Activated gamma-delta T cell treated with Interleukin-2 at 50 U/mL for 16 hours (primary cell): ENCODE measurements at regions not wholly inside any gene's neighbourhood (a gene's known extent, or its start where the extent isn't known, plus 50 kb on each side); places are given as distances from the start of the nearest gene placed in this dataset.
"Not testable (repeated sequence)": the region's sequence is repeated elsewhere in the genome, so short reads cannot be mapped to it uniquely, and the experiment has no call there.

Source experiments
- DNase-seq: peaks from one replicate; pipeline ENCODE4 v3.0.0-alpha.2; 2020

- no peak for DNase-seq
Observed at GRCh38 chr11:69887330-69887729, 68.1 kb upstream of the FGF3 start.

DNA sequence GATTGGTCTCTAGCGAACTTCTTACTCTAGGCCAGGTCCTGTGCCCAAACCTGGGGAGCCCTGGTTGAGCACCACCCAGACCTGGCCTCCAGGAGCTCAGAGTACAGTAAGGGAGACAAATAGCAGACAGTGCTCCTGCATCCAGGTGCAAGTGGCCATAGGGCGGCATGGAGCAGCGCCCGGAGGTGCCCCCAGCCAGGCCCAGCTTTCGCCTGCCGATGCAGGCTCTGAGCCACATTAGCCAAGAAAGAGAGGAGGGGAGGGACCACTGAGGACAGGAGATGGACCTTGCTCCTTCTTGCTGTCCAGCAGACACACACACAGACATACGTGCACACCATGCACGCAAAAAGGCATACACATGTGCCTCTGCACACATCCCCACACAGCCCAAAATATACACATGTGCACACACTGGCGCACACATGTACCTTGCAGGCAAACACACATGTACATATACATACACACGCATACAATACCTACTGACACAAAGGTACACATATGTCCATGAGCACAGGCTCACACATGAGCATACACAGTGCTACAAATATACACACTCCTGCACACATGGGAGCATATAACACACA, 68.7 kb upstream of the FGF3 start:
- DNase-seq = no peak

DNA sequence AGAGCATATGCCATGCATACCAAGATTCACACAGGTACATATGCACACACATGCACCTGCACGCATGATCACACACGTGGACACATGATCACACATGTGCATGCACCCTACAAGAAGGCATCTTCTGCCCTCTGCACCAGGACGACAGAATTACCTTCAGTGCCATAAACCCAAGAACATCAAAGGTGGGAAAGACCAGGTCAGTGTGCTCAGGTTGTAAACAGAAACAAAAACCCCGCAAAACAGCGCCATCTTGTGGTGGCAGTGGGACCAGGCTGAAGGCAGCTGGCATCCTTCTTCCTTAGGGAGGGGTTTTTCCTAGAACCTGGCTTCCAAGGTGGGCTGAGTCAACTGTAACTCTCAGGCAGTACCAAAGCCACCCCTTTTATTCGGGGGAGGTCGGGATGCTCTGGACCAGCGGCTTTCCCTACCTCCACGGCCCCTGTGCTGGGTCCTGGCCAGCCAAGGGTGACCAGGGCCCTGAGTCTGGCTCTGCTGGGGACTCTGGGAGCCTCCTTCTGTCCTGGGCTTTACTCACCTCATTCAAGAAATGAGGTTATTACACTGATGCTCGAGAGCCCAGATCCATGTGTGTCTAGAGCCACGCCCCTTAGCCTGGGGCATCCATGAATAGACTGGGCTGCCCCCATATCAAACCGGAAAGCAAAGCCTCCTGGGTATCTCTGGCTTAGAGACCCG, 69.4 kb upstream of the FGF3 start:
- peak; percentile 65 for DNase-seq

- no peak for DNase-seq
Observed at GRCh38 chr11:69889400-69890318, 70.4 kb upstream of the FGF3 start.

DNA sequence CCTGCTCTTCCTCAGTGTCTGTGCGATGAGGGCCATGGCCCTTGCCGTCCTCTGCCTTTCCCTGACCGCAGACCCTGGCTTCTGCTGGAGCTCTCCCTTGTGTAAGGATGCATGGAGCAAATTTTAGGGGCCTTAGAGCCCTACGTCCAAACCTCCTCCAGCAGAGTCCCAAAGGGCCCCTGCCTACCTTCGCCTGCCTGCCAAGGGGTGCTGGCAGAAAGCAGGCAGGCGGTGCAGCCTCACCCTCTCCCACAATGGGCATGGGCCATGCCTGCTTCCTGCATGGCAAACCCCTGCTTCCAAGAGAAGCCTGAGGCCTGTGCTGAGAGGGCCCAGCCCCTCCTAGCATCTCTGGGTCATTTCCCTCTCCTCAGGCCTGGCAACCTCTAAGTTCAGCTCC, 71.3 kb upstream of the FGF3 start:
- DNase-seq = no peak

DNA sequence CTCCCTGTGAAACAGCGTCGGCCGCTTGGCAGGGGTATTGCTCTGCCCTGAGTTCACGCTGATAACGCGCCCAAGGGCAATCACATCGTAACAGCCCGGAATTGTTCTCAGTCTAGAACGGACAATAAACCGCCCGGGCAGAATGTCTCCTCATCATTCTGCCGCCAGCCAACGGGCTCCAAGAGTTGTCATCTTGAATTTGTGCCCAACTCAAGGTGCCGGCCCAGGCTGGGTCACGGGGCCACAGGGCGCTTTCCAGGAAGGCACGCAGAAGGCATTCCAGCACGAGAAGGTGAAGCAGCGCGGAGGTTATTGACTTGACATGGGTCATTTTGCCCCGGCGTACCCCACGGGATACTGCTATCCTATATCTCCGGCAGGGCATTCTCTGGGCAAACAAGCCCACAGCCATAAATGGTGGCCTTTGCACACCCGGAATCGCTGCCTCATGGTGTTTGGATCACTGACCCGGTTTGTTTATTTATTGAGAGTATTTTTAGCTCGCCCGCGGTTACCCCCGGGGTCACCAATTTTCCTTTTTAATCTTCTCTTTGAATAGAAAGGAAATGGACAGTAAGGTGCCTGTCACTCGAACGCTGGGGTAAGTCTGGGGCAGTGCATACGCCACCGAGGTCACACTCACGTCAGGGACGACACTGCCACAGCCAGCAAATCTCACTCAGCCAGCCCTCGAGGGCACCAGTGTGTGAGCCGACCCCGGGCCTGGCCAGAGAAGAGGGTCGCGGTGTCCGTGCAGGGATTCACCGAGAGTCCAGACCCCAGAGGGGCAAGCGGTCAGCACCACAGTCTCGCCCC, 72.4 kb upstream of the FGF3 start:
- DNase-seq = no peak

- DNase-seq = no peak
Observed at GRCh38 chr11:69892237-69892985, 73.2 kb upstream of the FGF3 start.

DNA sequence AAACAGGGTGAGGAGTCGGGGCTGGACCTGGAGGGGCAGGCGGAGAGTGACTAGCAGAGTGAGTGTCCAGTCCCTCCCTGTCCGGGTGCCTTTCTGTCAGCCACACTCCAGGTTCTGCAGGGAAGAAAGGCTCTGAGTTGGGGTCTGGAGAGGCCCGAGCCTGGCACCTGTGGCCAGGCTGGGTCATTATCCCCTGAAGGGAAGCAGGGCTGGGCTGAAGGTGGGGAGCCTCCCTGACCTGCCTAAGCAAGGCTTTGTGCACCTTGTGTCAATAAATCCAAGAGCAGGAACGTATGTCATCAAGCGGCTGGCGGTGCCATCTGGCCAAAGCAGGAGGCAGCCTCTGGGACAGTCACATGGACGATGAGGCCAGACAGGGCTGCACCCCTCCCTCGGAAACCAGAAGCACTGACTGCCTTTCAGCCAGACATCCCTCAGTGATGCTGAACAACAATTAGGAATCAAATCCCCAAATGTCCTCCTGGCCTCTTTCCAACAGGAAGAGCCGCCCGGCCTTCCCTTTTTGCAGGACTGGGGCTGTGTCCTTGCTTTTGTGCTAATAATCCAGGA, 73.9 kb upstream of the FGF3 start:
- DNase-seq = no peak

DNA sequence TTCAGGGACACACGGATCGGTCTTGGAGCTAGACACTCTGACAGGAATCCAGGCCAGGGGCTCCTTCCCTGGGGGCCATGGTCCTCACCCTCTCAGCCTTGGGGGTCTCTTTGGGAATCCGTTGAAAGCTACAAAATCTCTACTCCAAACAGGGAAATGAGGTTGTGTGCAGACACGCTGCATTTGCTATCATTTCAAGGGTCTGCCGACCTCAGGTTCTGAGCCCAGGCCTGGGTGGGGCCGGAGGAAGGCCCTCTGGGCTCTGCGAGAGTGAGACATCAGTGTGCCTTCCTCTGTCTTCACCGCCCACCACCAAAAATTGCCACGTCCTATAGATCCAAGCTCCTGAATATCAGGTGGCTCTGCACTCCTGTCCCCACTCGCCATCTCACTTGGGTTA, 74.4 kb upstream of the FGF3 start:
- no peak for DNase-seq

GRCh38 chr11:69894181-69894611, 75.0 kb upstream of the FGF3 start:
- DNase-seq = no peak

DNA sequence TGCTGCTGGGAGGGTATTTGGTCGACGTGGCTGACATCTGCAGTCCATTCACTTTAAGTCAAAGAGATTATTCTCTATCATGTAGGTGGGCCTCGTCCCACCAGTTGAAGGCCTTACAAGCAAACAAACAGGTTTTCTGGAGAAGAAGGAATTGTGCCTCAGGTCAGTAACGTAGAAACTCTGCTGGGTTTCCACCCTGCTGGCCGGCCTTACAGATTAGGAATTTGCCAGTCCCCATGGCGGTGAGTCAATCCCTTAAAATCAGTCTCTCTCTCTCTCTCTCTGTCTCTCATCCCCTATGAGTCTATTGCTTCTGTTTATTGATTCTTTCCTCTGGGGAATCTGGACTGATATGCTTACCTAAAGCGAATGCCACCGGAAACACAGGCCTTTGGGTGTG, 75.4 kb upstream of the FGF3 start:
- DNase-seq = no peak

GRCh38 chr11:69896250-69896649, 77.0 kb upstream of the FGF3 start:
- no peak for DNase-seq

DNA sequence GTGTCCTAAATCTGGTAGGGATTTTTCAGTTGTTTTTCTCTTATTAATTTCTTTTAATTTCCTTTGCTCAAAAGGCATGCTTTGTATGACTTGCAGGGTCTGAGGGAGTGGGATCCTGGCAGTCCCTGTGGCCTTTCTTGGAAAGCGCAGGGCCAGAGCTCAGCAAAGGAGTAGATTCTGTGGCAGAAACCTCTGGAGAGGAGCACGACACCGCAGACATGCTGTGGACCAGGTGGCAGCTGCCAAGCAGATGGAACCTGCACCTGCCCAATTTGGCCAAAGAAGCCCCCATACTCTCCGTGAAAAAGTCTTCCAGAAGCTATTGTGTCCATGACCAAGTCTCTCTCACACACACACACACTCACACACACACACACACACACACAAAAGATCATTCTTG, 78.9 kb upstream of the FGF3 start:
- no peak for DNase-seq

DNA sequence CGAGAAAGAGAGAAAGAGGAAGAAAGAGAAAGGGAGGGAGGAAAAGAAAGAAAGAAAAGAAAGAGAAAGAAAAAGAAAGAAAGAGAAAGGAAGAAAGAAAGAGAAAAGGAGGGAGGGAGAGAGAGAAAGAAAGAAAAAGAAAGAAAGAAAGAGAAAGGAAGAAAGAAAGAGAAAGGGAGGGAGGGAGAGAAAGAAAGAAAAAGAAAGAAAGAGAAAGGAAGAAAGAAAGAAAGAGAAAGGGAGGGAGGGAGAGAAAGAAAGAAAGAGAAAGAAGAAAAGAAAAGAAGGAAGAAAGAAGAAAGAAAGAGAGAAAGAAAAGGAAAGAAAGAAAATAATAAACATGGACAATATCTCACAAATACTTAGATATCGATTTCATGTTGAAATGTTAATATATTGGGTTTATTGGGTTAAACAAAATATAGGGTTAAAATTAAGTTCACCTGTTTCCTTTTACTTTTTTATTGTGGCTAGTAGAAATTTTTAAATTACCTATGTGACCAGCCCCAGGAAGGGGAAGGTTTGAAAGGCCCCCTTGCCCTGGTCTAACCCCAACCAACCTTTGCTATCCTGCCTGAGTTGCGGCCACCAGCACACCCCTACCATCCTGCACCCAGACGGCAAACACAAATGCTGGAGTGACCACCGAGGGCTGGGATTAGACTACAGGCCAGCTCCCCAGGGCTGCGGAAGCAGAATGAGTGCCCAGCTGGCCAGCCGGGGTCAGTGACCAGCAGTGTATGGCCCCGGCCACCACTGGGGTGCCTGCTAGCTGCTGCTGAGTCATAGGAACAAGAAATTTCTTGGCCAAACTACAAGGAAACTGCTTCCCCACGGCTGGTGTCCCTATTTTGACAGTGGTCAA, 81.0 kb upstream of the FGF3 start:
- no peak for DNase-seq

DNA sequence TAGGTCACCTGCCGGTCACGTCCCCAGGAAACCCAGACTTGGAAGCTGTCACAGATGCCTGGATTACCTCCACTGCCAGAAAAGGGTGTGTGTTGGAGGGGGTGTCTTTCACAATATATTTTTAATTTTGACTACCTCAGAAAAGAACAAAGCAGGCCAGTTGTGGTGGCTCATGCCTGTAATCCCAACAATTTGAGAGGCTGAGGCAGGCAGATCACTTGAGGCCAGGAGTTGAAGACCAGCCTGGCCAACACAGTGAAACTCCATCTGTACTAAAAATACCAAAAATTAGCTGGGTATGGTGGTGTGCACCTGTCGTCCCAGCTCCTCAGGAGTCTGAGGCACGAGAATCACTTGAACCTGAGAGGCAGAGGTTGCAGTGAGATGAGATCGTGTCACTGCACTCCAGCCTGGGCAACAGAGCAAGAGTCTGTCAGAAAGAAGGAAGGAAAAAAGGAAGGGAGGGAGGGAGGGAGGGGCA, 81.6 kb upstream of the FGF3 start:
- DNase-seq = not testable (repeated sequence)

- DNase-seq = no peak
Observed at GRCh38 chr11:69902337-69902736, 83.1 kb upstream of the FGF3 start.

GRCh38 chr11:69903211-69903610, 84.0 kb upstream of the FGF3 start:
- DNase-seq = no peak

- DNase-seq = no peak
Observed at GRCh38 chr11:69904161-69904973, 85.2 kb upstream of the FGF3 start.

DNA sequence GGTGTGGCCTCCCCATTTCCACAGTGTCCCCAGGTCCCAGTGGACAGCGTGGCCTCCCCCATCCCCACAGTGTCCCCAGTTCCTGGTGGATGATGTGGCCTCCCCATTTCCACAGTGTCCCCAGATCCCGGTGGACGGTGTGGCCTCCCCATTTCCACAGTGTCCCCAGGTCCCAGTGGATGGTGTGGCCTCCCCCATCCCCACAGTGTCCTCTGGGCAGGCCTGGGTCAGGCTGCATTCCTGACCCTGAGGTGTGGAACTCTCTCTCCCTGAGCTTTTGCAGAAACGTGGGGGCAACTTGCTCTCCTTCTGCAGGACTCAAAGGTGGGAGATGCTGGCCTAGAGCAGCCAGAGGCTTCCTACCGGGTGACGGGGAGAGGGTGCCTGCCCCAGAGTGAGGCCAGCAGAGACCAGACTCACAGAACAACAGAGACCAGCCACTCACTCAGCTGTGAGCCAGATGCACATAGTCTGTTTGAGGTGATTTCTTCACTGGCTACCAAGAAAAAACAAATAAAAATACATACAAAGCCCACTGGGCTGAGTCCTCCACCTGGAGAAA, 85.8 kb upstream of the FGF3 start:
- DNase-seq = no peak
